WERI-Rb-1 (cell line): ENCODE measurements at regions not wholly inside any gene's neighbourhood (a gene's known extent, or its start where the extent isn't known, plus 50 kb on each side); places are given as distances from the start of the nearest gene placed in this dataset.

Source experiments
- DNase-seq: peaks from one replicate; pipeline ENCODE4 v3.0.0-alpha.2; 2020
- H3K27ac ChIP-seq: fragments of 250-450 bp; sonication (Bioruptor Pico); 2 replicates; pipeline ENCODE4 v1.5.1; 2020; ENCODE audit warnings: mild to moderate bottlenecking, moderate library complexity
- H3K27me3 ChIP-seq: fragments of 250-450 bp; sonication (Bioruptor Pico); 2 replicates; pipeline ENCODE4 v1.5.1; 2021; ENCODE audit warnings: mild to moderate bottlenecking, low read depth, moderate library complexity; ENCODE audit not compliant: insufficient read depth, severe bottlenecking
- H3K36me3 ChIP-seq: fragments of 250-450 bp; sonication (Bioruptor Pico); 2 replicates; pipeline ENCODE4 v1.5.1; 2020; ENCODE audit warnings: mild to moderate bottlenecking, moderate library complexity
- H3K4me3 ChIP-seq: 2 replicates; pipeline ENCODE4 v1.5.1; 2011; ENCODE audit warnings: low read depth, mild to moderate bottlenecking, control low read depth, low read length
- H3K9me3 ChIP-seq: fragments of 250-450 bp; sonication (Bioruptor Pico); 2 replicates; pipeline ENCODE4 v1.5.1; 2021; ENCODE audit warnings: mild to moderate bottlenecking, moderate library complexity; ENCODE audit not compliant: severe bottlenecking
- CTCF ChIP-seq: IDR thresholded peaks from 2 replicates; pipeline ENCODE4 v1.5.1; 2011; ENCODE audit warnings: low read depth, mild to moderate bottlenecking, control low read depth, inconsistent platforms, low read length

DNA sequence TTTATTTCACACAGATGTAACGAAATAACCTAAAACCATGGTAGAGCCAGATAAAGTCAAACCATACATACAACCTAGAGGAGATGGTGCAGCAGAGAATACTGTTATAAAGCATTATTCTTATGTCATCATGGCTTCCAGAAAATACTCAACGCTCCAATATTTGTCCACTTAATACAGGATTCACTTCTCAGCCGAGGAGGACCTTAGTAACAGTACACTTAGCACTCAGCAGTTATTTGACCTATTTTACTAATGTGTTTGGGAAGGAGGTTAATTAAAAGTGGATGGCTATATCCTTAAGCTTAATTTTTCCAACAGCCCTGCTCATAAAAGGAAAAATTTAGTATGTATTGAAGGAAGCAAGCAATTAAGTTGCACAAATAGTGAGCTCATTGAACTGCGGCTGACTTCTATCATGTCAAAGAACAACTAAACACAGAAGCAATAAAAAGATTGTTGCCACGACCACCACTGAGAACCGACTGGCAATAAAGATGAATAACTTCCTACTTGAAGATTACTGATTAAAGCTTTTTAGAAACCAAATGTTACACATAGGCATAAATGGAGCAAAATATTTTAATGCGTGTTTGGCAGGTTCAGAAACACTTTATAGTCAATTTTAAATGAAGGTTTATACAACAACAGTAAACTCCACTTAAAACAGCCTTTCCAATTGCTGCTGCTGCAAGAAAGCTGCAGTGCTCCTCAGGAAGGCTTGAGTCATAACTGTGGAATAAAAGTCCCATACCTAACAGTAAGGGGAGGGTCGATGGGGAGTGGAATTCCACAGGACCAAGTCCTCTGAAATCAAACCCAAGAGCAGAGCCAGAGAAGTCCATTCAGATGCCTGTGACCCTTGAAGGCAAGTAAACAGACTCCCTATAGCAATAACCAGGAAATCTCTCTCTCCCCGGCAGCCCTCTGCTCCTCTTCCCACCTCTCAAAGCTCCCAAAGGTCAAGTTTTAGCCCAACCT lies 218.9 kb upstream of the CDKN3 start:
- no peak for DNase-seq
- no peak for TF ChIP-seq CTCF
- Histone ChIP-seq H3K9me3 (no peaks in the 10 kb centered on the region), H3K27ac (no peak overlapping the region), H3K27me3 (peaks cover 79% of the 10 kb centered on the region), H3K4me3 (no peak overlapping the region), H3K36me3 (no peaks in the 10 kb centered on the region)

GRCh38 chr14:54182419-54183045 lies 214.3 kb upstream of the CDKN3 start:
- DNase-seq, result no peak
- Histone ChIP-seq H3K27me3 (peaks cover 75% of the 10 kb centered on the region), H3K27ac (no peak overlapping the region), H3K4me3 (no peak overlapping the region), H3K36me3 (no peaks in the 10 kb centered on the region), H3K9me3 (no peaks in the 10 kb centered on the region)
- TF ChIP-seq CTCF, result no peak

DNA sequence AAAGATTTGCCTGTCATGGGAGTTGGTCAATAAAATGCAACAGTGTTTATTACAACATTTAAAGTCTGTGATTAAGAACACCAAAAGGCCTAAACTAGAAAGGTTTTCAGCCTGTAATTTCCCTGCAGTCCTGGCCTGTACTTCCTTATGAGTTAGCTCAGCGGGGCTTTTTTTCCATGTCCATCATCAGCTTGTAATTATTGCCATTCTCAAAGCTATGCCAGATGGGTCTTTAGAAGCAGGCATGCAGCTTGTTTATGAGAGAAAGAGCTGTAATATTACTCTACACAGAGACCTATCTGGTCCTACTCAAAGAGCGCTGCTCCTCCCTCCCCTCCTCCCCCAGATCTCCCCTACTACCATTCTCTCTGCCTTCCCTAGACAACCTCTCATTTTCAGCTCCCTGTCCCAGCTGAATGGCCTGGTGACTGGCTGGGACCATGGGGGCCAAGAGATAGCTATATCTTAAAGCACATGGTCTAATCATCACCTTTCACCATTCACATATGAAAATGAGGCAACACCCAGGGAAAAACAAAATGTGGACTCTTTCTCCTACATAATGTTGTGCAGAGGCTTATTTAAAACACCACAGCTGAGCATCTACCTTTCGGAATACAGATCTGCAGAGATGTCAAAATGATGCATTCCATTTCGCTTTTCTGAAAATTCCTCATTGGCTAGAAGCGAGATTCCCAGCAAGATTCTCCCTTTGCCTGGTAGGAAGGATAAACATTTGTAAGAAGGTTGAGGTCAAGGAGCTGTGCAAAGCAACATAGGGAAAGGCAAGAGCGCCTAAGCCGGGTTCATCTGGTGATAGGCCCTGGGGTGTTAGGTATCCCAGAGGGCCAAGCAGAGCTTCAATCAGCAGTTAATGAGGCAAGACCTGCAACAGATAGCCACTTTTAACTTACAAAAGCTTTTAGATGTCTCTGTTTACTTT lies 209.7 kb upstream of the CDKN3 start:
- Histone ChIP-seq H3K4me3 (no peak overlapping the region), H3K27ac (no peak overlapping the region), H3K9me3 (no peaks in the 10 kb centered on the region), H3K27me3 (peaks cover 66% of the 10 kb centered on the region), H3K36me3 (no peaks in the 10 kb centered on the region)
- DNase-seq, result no peak
- TF ChIP-seq CTCF, result no peak

- Histone ChIP-seq H3K27me3 (peaks cover 70% of the 10 kb centered on the region), H3K36me3 (no peaks in the 10 kb centered on the region), H3K4me3 (no peak overlapping the region), H3K27ac (no peak overlapping the region), H3K9me3 (no peaks in the 10 kb centered on the region)
- DNase-seq, result no peak
- no peak for TF ChIP-seq CTCF
Observed at GRCh38 chr14:54188064-54188666, 208.6 kb upstream of the CDKN3 start.

- Histone ChIP-seq H3K27ac (no peak overlapping the region), H3K4me3 (no peak overlapping the region)
- no peak for DNase-seq
Observed at GRCh38 chr14:54189333-54189732, 207.5 kb upstream of the CDKN3 start.

More at GRCh38 chr14:54189333-54189732, 207.5 kb upstream of the CDKN3 start:
- Histone ChIP-seq H3K27me3 (peaks cover 68% of the 10 kb centered on the region), H3K9me3 (no peaks in the 10 kb centered on the region), H3K36me3 (no peaks in the 10 kb centered on the region)
- no peak for TF ChIP-seq CTCF
